Skeletal muscle tissue (tissue), 3 donors: ENCODE measurements at regions not wholly inside any gene's neighbourhood (a gene's known extent, or its start where the extent isn't known, plus 50 kb on each side); places are given as distances from the start of the nearest gene placed in this dataset.

ENCODE experiments used
- H3K27ac ChIP-seq: one replicate; pipeline ENCODE4 v1.7.0; 2013; ENCODE audit warnings: mild to moderate bottlenecking, low read depth, low read length, inconsistent platforms
- H3K27me3 ChIP-seq, 3 donors: one replicate each; pipeline ENCODE4 v1.7.0; 2013; ENCODE audit warnings: low read length in 3 of 3; ENCODE audit not compliant: control insufficient read depth in 3 of 3, insufficient read depth in 3 of 3
- H3K36me3 ChIP-seq, 3 donors: one replicate each; pipeline ENCODE4 v1.7.0; 2013; ENCODE audit warnings: low read length in 3 of 3; ENCODE audit not compliant: control insufficient read depth in 3 of 3, insufficient read depth in 3 of 3
- H3K4me1 ChIP-seq, 3 donors: one replicate each; pipeline ENCODE4 v1.7.0; 2013; ENCODE audit warnings: low read length in 3 of 3, mild to moderate bottlenecking in 3 of 3; ENCODE audit not compliant: control insufficient read depth in 3 of 3, insufficient read depth in 3 of 3
- H3K4me3 ChIP-seq, 3 donors: one replicate each; pipeline ENCODE4 v1.7.0; 2013; ENCODE audit warnings: low read length in 3 of 3
- H3K9ac ChIP-seq, 3 donors: one replicate each; pipeline ENCODE4 v1.7.0; 2013; ENCODE audit warnings: low read length in 3 of 3, mild to moderate bottlenecking in 3 of 3, moderate library complexity in 2 of 3, low read depth in 1 of 3
- H3K9me3 ChIP-seq, 3 donors: one replicate each; pipeline ENCODE4 v1.7.0; 2013; ENCODE audit warnings: low read length in 3 of 3; ENCODE audit not compliant: control insufficient read depth in 3 of 3
- donor health status: Osteomylitis.

DNA sequence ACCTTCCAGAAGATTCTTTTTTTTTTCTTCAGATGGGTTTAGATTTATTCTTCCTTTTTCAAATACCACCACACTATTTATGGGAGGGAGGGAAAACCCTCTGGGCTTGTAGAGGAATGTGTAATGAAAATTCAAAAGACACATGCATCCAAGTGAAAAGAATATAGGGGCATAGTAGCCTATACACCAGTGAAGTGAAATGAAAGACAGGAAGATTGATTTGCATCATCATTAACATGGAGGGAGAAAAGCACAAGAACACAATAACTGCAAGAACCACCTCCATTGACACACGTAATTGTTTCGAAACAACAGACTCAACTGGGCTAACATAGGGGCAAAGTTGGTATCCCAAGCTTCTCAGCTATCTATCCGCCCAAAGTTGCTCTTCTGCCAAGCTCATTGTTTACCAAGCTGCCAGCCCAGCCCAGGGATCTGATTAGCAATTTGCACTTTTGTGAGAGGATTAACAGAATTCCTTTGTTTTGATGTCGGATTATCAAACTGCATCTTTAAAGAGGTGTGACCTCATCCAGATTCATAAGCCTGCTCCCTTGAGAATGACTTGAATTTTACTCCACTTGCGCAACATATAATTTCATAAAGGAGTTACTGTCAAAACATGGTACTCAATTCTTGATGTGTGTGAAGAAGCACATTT is 430.5 kb upstream of the SOX5 start:
- H3K27me3 ChIP-seq: no peaks in the 10 kb centered on the region
- H3K9ac ChIP-seq: no peak overlapping the region
- no peaks in the 10 kb centered on the region for H3K4me1 ChIP-seq
- no peaks in the 10 kb centered on the region for H3K9me3 ChIP-seq
- no peak overlapping the region for H3K4me3 ChIP-seq
- H3K27ac ChIP-seq: no peak overlapping the region
- H3K36me3 ChIP-seq: no peaks in the 10 kb centered on the region

- no peaks in the 10 kb centered on the region for H3K36me3 ChIP-seq
Measured at GRCh38 chr12:24379433-24379832, 430.0 kb upstream of the SOX5 start.

GRCh38 chr12:24378548-24379407 is 429.3 kb upstream of the SOX5 start:
- no peaks in the 10 kb centered on the region for H3K36me3 ChIP-seq
- no peak overlapping the region for H3K27ac ChIP-seq
- H3K4me3 ChIP-seq: no peak overlapping the region
- H3K4me1 ChIP-seq: no peaks in the 10 kb centered on the region
- H3K9ac ChIP-seq: no peak overlapping the region
- no peaks in the 10 kb centered on the region for H3K9me3 ChIP-seq
- H3K27me3 ChIP-seq: no peaks in the 10 kb centered on the region

More at GRCh38 chr12:24379433-24379832, 430.0 kb upstream of the SOX5 start:
- no peaks in the 10 kb centered on the region for H3K27me3 ChIP-seq
- no peak overlapping the region for H3K4me3 ChIP-seq
- H3K9me3 ChIP-seq: no peaks in the 10 kb centered on the region
- no peak overlapping the region for H3K27ac ChIP-seq
- no peak overlapping the region for H3K9ac ChIP-seq
- H3K4me1 ChIP-seq: no peaks in the 10 kb centered on the region

DNA sequence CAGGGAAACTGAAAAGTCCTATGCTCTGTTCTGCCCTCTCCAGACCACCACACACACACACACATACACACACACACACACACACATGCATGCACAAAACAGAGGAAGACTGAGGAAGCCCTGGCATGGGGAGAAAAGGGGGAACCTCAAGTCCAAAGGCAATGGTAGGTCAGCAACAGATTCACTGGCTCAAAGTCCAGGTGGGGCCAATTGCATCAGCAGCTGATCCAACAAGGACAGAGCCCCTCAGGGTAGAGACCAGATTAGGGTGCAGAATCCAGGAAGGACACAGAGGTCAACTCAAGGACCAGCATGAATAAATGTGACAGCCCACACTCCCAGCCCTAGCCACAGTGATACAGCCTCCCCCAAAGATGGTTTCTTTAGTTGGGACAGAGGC is 425.0 kb upstream of the SOX5 start:
- no peak overlapping the region for H3K4me3 ChIP-seq
- H3K27ac ChIP-seq: no peak overlapping the region
- H3K36me3 ChIP-seq: no peaks in the 10 kb centered on the region
- no peaks in the 10 kb centered on the region for H3K4me1 ChIP-seq
- H3K9ac ChIP-seq: no peak overlapping the region
- H3K9me3 ChIP-seq: no peaks in the 10 kb centered on the region
- H3K27me3 ChIP-seq: no peaks in the 10 kb centered on the region

DNA sequence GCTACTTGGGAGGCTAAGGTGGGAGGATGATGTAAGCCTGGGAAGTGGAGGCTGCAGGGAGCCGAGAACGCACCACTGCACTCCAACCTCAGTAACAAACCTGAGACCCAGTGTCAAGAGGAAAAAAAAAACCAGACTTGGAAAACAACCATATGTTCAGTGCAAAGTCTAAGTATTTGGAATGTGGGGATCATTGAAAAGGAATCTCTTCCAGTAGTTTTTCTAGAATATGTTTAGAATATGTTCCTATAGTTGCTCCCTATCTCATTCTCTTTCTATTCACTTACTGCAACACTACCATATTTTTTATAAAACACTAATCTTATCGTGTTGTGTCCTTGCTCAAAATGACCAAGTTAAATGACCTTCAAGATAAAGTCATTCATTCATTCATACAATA is 423.5 kb upstream of the SOX5 start:
- H3K4me3 ChIP-seq: no peak overlapping the region
- H3K4me1 ChIP-seq: no peaks in the 10 kb centered on the region
- H3K36me3 ChIP-seq: no peaks in the 10 kb centered on the region
- H3K9ac ChIP-seq: no peak overlapping the region
- H3K27ac ChIP-seq: no peak overlapping the region
- no peaks in the 10 kb centered on the region for H3K27me3 ChIP-seq
- H3K9me3 ChIP-seq: no peaks in the 10 kb centered on the region

DNA sequence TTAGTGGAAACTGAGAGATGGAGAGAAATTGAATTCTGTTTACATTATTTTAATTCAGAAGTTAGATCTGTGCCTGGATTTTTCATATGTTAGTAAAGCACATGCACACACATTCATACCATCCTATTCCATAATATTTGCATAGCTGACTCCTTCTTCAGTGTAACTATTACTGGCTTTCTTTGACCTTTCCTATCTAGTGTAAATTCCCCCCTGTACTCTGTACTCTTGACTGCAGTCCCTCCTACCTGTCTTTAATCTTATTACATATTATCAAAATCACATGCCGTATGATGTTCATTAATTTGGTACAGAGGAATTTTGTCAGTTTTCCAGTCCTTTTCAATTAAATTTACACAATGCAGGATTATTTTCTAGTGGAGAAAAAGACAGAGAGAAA is 417.0 kb upstream of the SOX5 start:
- Histone ChIP-seq H3K27ac (no peak overlapping the region), H3K9ac (no peak overlapping the region), H3K36me3 (no peaks in the 10 kb centered on the region), H3K4me3 (no peak overlapping the region), H3K4me1 (no peaks in the 10 kb centered on the region), H3K27me3 (no peaks in the 10 kb centered on the region), H3K9me3 (no peaks in the 10 kb centered on the region)

GRCh38 chr12:24364921-24365320 is 415.5 kb upstream of the SOX5 start:
- H3K4me1 ChIP-seq: no peaks in the 10 kb centered on the region
- H3K36me3 ChIP-seq: no peaks in the 10 kb centered on the region
- H3K9ac ChIP-seq: no peak overlapping the region
- no peaks in the 10 kb centered on the region for H3K9me3 ChIP-seq
- no peak overlapping the region for H3K27ac ChIP-seq
- no peaks in the 10 kb centered on the region for H3K27me3 ChIP-seq
- no peak overlapping the region for H3K4me3 ChIP-seq

DNA sequence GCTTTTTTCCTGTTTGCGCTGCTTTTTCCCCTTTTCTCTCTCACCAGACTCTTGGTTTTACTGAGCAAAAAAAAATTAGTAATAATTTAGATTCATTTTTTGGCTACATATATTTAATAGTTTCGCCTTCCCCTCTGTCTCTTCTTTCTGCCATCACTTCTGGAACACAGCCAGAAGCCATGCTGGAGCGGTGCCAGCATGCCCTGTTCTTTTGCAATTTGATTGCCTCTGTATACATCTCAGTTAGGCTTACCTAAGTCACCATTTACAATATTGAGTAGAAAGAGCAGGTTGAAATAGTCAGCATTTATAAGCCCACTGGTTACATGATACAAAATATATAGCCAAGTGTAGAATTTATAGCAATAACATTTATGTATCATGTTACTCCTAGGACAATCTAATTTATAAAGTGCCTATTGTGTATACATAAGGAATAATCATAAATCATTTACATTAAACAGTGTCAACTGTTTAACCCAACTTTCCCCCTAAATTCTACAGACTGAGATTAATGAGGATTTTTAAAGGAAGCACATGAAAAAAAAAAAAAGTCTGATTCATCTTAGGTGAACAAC is 413.8 kb upstream of the SOX5 start:
- no peak overlapping the region for H3K27ac ChIP-seq
- no peaks in the 10 kb centered on the region for H3K4me1 ChIP-seq
- no peak overlapping the region for H3K4me3 ChIP-seq
- H3K9ac ChIP-seq: no peak overlapping the region
- no peaks in the 10 kb centered on the region for H3K36me3 ChIP-seq
- no peaks in the 10 kb centered on the region for H3K9me3 ChIP-seq
- no peaks in the 10 kb centered on the region for H3K27me3 ChIP-seq

- Histone ChIP-seq H3K36me3 (no peaks in the 10 kb centered on the region), H3K9ac (no peak overlapping the region), H3K27me3 (no peaks in the 10 kb centered on the region), H3K27ac (no peak overlapping the region), H3K9me3 (no peaks in the 10 kb centered on the region), H3K4me1 (no peaks in the 10 kb centered on the region), H3K4me3 (no peak overlapping the region)
Measured at GRCh38 chr12:24361877-24362580, 412.6 kb upstream of the SOX5 start.

- no peaks in the 10 kb centered on the region for H3K36me3 ChIP-seq
- no peaks in the 10 kb centered on the region for H3K9me3 ChIP-seq
- H3K9ac ChIP-seq: no peak overlapping the region
- H3K27ac ChIP-seq: no peak overlapping the region
- H3K4me3 ChIP-seq: no peak overlapping the region
- no peaks in the 10 kb centered on the region for H3K4me1 ChIP-seq
- H3K27me3 ChIP-seq: no peaks in the 10 kb centered on the region
Measured at GRCh38 chr12:24360907-24361306, 411.4 kb upstream of the SOX5 start.
